HepG2 (cell line): ENCODE measurements at regions not wholly inside any gene's neighbourhood (a gene's known extent, or its start where the extent isn't known, plus 50 kb on each side); places are given as distances from the start of the nearest gene placed in this dataset.

Experiments
- FOXA1 ChIP-seq, 2 experiments: fragments of 450-650 bp in 1 of 2; sonication (generic) in 1 of 2; formaldehyde crosslinking in 1 of 2; IDR thresholded peaks; 2 replicates each; pipeline versions ENCODE4 v1.4.0 to v1.6.1; 2016 to 2020; ENCODE audit warnings: missing genetic modification reagents in 1 of 2
- GPN1 ChIP-seq: sonication (generic); formaldehyde crosslinking; IDR thresholded peaks from 2 replicates; pipeline ENCODE4 v1.5.1; 2020; ENCODE audit warnings: missing genetic modification reagents, borderline replicate concordance
- GZF1 ChIP-seq: sonication (generic); formaldehyde crosslinking; IDR thresholded peaks from 2 replicates; pipeline ENCODE4 v1.5.1; 2020; ENCODE audit warnings: mild to moderate bottlenecking, missing genetic modification reagents
- HMGA1 ChIP-seq: sonication (generic); formaldehyde crosslinking; conservative IDR thresholded peaks from 2 replicates; pipeline ENCODE4 v1.4.0; 2020; ENCODE audit warnings: missing genetic modification reagents
- IRF2 ChIP-seq: IDR thresholded peaks from 2 replicates; pipeline ENCODE4 v1.6.1; 2018; ENCODE audit warnings: missing genetic modification reagents, missing compliant biosample characterization
- KAT8 ChIP-seq: IDR thresholded peaks from 2 replicates; pipeline ENCODE4 v1.6.1; 2016; ENCODE audit warnings: missing genetic modification reagents, missing compliant biosample characterization
- RBFOX2 ChIP-seq: fragments of 200-400 bp; formaldehyde crosslinking; IDR thresholded peaks from 2 replicates; pipeline ENCODE4 v1.6.1; 2017; ENCODE audit warnings: low read depth, mild to moderate bottlenecking, low read length
- RCOR2 ChIP-seq: IDR thresholded peaks from 2 replicates; pipeline ENCODE4 v1.6.1; 2016; ENCODE audit warnings: missing biosample characterization, missing genetic modification reagents
- RELA ChIP-seq: sonication (generic); formaldehyde crosslinking; IDR thresholded peaks from 2 replicates; pipeline ENCODE4 v1.4.0; 2020; ENCODE audit warnings: missing genetic modification reagents
- SAP130 ChIP-seq: IDR thresholded peaks from 2 replicates; pipeline ENCODE4 v1.6.1; 2016; ENCODE audit warnings: low read depth
- TMF1 ChIP-seq: sonication (generic); formaldehyde crosslinking; IDR thresholded peaks from 2 replicates; pipeline ENCODE4 v1.8.1; 2022; ENCODE audit warnings: low read depth, missing genetic modification reagents
- ZFP36L1 ChIP-seq: sonication (generic); formaldehyde crosslinking; IDR thresholded peaks from 2 replicates; pipeline ENCODE4 v1.8.0; 2022; ENCODE audit warnings: mild to moderate bottlenecking, missing genetic modification reagents, moderate library complexity
- ZNF644 ChIP-seq: IDR thresholded peaks from 2 replicates; pipeline ENCODE4 v1.6.1; 2016; ENCODE audit warnings: low read depth
- ZNF660 ChIP-seq: sonication (generic); formaldehyde crosslinking; IDR thresholded peaks from 2 replicates; pipeline ENCODE4 v1.5.1; 2020; ENCODE audit warnings: mild to moderate bottlenecking, low read depth, missing genetic modification reagents, borderline replicate concordance
- ZNF761 ChIP-seq: sonication (generic); formaldehyde crosslinking; conservative IDR thresholded peaks from 2 replicates; pipeline ENCODE4 v1.4.0; 2020; ENCODE audit warnings: mild to moderate bottlenecking, missing genetic modification reagents
- TF ChIP-seq, protein P1 (sequence below): sonication (generic); formaldehyde crosslinking; IDR thresholded peaks from 2 replicates; pipeline ENCODE4 v1.5.0; 2020; ENCODE audit warnings: missing genetic modification reagents
- TF ChIP-seq, protein P2 (sequence below): sonication (generic); formaldehyde crosslinking; conservative IDR thresholded peaks from 2 replicates; pipeline ENCODE4 v1.4.0; 2020; ENCODE audit warnings: missing genetic modification reagents
- TF ChIP-seq, protein P3 (sequence below): sonication (generic); formaldehyde crosslinking; IDR thresholded peaks from 2 replicates; pipeline ENCODE4 v1.5.0; 2020; ENCODE audit warnings: mild to moderate bottlenecking, missing genetic modification reagents
- TF ChIP-seq, protein P4 (sequence below): sonication (generic); formaldehyde crosslinking; IDR thresholded peaks from 2 replicates; pipeline ENCODE4 v1.4.0; 2020; ENCODE audit warnings: missing genetic modification reagents
- TF ChIP-seq, protein P5 (sequence below), 2 experiments: sonication (generic) in 1 of 2; formaldehyde crosslinking in 1 of 2; IDR thresholded peaks; 2 replicates each; pipeline versions ENCODE4 v1.5.1 to v1.6.1; 2011 to 2020; ENCODE audit warnings: borderline replicate concordance in 1 of 2, low read depth in 1 of 2, low read length in 1 of 2, mild to moderate bottlenecking in 1 of 2, missing genetic modification reagents in 1 of 2, moderate library complexity in 1 of 2

DNA sequence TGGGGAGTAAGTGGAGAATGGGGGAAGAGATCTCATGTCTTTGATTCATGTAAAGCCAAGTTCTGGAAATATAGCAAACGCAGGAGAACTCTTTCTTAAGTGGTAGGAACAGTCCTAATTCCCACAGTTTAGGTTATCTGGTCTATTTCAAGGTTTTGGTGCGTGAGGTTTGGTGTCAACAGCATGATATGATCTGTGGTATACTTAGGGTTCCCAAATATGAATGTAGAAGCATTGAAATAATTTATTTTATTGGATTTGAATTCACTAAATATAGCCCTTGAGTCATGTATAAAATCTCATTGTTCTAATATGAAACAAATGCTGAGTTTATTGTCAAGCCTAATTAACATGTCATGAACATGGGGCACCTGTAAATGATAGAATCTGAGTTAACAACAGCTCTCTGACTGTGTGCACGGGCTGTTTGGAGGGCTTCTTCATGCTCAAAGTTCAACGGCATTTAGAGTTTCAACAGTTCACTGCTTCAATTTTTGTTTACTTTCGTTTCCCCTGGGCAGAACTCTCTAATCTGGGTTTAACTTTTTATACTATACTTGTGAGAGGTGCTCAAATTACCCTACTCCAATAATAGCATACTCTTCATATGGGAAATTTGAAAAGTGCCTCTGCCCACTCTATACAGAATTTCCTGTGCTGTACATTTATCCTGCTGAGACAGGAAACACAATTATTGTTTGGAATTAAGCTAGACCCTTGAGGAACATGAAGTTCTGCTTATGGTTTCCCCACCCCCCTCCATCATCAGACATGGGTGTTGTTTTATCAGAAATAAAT, 236.3 kb upstream of the ZNF217 start (continued):
- TF ChIP-seq ZNF660, result no peak
- TF ChIP-seq, protein P1, sequence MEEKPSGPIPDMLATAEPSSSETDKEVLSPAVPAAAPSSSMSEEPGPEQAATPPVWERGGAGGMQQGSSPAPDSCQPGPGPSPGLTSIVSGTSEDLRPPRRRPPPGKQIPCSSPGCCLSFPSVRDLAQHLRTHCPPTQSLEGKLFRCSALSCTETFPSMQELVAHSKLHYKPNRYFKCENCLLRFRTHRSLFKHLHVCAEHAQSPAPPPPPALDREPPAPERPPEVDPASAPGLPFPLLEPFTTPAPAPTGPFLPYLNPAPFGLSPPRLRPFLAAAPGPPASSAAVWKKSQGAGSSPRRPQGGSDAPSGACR, result no peak; the same call in 1 of the 2 replicates
- TF ChIP-seq TMF1 (CRISPR knock-in tag), result no peak; the same call in 1 of the 2 replicates
- no peak for TF ChIP-seq ZNF761 (CRISPR knock-in tag)
- no peak for TF ChIP-seq RELA (CRISPR knock-in tag)
- TF ChIP-seq HMGA1, result no peak
- peak; percentile 82 for TF ChIP-seq RCOR2 (CRISPR knock-in tag)
- TF ChIP-seq, protein P2, sequence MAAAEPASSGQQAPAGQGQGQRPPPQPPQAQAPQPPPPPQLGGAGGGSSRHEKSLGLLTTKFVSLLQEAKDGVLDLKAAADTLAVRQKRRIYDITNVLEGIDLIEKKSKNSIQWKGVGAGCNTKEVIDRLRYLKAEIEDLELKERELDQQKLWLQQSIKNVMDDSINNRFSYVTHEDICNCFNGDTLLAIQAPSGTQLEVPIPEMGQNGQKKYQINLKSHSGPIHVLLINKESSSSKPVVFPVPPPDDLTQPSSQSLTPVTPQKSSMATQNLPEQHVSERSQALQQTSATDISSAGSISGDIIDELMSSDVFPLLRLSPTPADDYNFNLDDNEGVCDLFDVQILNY (CRISPR knock-in tag), result no peak
- no peak for TF ChIP-seq ZFP36L1 (CRISPR knock-in tag)
- TF ChIP-seq IRF2 (CRISPR knock-in tag), result peak; percentile 89
- TF ChIP-seq SAP130, result peak; percentile 62
- TF ChIP-seq, protein P3, sequence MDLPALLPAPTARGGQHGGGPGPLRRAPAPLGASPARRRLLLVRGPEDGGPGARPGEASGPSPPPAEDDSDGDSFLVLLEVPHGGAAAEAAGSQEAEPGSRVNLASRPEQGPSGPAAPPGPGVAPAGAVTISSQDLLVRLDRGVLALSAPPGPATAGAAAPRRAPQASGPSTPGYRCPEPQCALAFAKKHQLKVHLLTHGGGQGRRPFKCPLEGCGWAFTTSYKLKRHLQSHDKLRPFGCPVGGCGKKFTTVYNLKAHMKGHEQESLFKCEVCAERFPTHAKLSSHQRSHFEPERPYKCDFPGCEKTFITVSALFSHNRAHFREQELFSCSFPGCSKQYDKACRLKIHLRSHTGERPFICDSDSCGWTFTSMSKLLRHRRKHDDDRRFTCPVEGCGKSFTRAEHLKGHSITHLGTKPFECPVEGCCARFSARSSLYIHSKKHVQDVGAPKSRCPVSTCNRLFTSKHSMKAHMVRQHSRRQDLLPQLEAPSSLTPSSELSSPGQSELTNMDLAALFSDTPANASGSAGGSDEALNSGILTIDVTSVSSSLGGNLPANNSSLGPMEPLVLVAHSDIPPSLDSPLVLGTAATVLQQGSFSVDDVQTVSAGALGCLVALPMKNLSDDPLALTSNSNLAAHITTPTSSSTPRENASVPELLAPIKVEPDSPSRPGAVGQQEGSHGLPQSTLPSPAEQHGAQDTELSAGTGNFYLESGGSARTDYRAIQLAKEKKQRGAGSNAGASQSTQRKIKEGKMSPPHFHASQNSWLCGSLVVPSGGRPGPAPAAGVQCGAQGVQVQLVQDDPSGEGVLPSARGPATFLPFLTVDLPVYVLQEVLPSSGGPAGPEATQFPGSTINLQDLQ (CRISPR knock-in tag), result no peak
- no peak for TF ChIP-seq GPN1
- TF ChIP-seq KAT8 (CRISPR knock-in tag), result peak; percentile 66; the same call in 1 of the 2 replicates
- TF ChIP-seq, protein P4, sequence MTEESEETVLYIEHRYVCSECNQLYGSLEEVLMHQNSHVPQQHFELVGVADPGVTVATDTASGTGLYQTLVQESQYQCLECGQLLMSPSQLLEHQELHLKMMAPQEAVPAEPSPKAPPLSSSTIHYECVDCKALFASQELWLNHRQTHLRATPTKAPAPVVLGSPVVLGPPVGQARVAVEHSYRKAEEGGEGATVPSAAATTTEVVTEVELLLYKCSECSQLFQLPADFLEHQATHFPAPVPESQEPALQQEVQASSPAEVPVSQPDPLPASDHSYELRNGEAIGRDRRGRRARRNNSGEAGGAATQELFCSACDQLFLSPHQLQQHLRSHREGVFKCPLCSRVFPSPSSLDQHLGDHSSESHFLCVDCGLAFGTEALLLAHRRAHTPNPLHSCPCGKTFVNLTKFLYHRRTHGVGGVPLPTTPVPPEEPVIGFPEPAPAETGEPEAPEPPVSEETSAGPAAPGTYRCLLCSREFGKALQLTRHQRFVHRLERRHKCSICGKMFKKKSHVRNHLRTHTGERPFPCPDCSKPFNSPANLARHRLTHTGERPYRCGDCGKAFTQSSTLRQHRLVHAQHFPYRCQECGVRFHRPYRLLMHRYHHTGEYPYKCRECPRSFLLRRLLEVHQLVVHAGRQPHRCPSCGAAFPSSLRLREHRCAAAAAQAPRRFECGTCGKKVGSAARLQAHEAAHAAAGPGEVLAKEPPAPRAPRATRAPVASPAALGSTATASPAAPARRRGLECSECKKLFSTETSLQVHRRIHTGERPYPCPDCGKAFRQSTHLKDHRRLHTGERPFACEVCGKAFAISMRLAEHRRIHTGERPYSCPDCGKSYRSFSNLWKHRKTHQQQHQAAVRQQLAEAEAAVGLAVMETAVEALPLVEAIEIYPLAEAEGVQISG, result no peak
- TF ChIP-seq, protein P5, sequence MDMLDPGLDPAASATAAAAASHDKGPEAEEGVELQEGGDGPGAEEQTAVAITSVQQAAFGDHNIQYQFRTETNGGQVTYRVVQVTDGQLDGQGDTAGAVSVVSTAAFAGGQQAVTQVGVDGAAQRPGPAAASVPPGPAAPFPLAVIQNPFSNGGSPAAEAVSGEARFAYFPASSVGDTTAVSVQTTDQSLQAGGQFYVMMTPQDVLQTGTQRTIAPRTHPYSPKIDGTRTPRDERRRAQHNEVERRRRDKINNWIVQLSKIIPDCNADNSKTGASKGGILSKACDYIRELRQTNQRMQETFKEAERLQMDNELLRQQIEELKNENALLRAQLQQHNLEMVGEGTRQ (IDR thresholded peaks at IDR 0.05; ENCODE audit: low read depth, low read length), result no peak
- TF ChIP-seq, protein P5 (CRISPR knock-in tag; IDR thresholded peaks at IDR 0.05; ENCODE audit: borderline replicate concordance), result no peak
- no peak for TF ChIP-seq FOXA1 (IDR thresholded peaks at IDR 0.05)
- TF ChIP-seq FOXA1 (CRISPR knock-in tag; IDR thresholded peaks at IDR 0.05), result peak; percentile 26; the same call in 1 of the 2 replicates
- TF ChIP-seq RBFOX2, result peak; percentile 57
- peak; percentile 51; the same call in 1 of the 2 replicates for TF ChIP-seq ZNF644 (CRISPR knock-in tag)
- TF ChIP-seq GZF1 (CRISPR knock-in tag), result no peak
